TTC549 (cell line): ENCODE measurements at regions not wholly inside any gene's neighbourhood (a gene's known extent, or its start where the extent isn't known, plus 50 kb on each side); places are given as distances from the start of the nearest gene placed in this dataset.
"Not testable (repeated sequence)": the region's sequence is repeated elsewhere in the genome, so short reads cannot be mapped to it uniquely, and the experiment has no call there.

Experiments
- FAIRE-seq: peaks from 2 replicates; lab custom pipeline; 2012; peaks lifted over from hg19 to GRCh38; lab: Jason Lieb, UNC

- FAIRE-seq, result no peak
Measured at GRCh38 chr6:115544765-115545671, 515.7 kb downstream of the FRK start.

GRCh38 chr6:115540077-115540869, 520.4 kb downstream of the FRK start:
- FAIRE-seq, result no peak

- no peak for FAIRE-seq
Measured at GRCh38 chr6:115539531-115539930, 521.2 kb downstream of the FRK start.

- no peak for FAIRE-seq
Measured at GRCh38 chr6:115524821-115525220, 535.9 kb downstream of the FRK start.

- FAIRE-seq, result not testable (repeated sequence)
Measured at GRCh38 chr6:115521747-115522146, 538.9 kb downstream of the FRK start.

GRCh38 chr6:115514656-115515055, 546.0 kb downstream of the FRK start:
- no peak for FAIRE-seq

GRCh38 chr6:115512923-115513322, 547.8 kb downstream of the FRK start:
- FAIRE-seq, result no peak

GRCh38 chr6:115511771-115512170, 548.9 kb downstream of the FRK start:
- no peak for FAIRE-seq

GRCh38 chr6:115502432-115502831, 558.3 kb downstream of the FRK start:
- FAIRE-seq, result not testable (repeated sequence)

- no peak for FAIRE-seq
Measured at GRCh38 chr6:115495184-115495583, 565.5 kb downstream of the FRK start.

- FAIRE-seq, result no peak
Measured at GRCh38 chr6:115487331-115487730, 573.4 kb downstream of the FRK start.

GRCh38 chr6:115485400-115485799, 575.3 kb downstream of the FRK start:
- no peak for FAIRE-seq

- not testable (repeated sequence) for FAIRE-seq
Measured at GRCh38 chr6:115480543-115480942, 580.1 kb downstream of the FRK start.

- no peak for FAIRE-seq
Measured at GRCh38 chr6:115474443-115475041, 586.1 kb downstream of the FRK start.

- FAIRE-seq, result no peak
Measured at GRCh38 chr6:115468272-115469005, 592.3 kb downstream of the FRK start.

- no peak for FAIRE-seq
Measured at GRCh38 chr6:115467726-115468125, 593.0 kb downstream of the FRK start.

- no peak for FAIRE-seq
Measured at GRCh38 chr6:115460913-115461312, 599.8 kb downstream of the FRK start.

GRCh38 chr6:115456848-115457247, 603.8 kb downstream of the FRK start:
- FAIRE-seq, result no peak

GRCh38 chr6:115443825-115444478, 616.7 kb downstream of the FRK start:
- FAIRE-seq, result no peak

- no peak for FAIRE-seq
Measured at GRCh38 chr6:115442323-115442722, 618.4 kb downstream of the FRK start.

GRCh38 chr6:115441651-115442050, 619.0 kb downstream of the FRK start:
- no peak for FAIRE-seq

GRCh38 chr6:115415378-115415777, 645.3 kb downstream of the FRK start:
- no peak for FAIRE-seq
